ENCODE measurements at regions not wholly inside any gene's neighbourhood (a gene's known extent, or its start where the extent isn't known, plus 50 kb on each side); places are given as distances from the start of the nearest gene placed in this dataset.

DNA sequence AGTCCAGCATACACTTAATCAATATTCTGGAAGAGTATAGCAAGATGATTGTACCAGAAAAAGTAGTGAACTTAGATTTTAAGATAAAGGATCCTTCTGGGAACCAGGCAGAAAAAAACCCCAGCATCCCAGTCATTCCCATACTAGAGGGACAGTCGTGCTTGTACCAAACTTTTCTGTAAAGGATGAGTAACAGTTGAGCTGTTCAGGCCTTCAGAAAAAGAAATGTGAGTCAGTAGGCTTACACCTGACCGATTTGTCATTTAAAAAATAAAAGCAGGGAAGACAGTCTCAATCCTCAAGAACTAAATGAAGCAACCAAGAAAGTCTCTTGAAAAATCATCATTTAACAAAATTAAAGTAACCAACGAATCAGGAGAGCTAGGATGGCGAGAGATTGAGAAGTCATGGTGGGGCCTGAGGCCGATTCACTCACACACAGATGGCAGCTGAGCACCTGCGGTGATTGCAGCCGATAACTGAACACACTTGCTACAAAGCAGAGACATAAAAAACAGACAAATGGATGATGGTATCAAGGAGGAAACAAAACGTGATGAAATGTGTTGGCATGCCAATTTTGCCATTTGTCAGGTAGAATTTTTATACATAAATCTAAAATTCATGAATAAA is 170.0 kb upstream of the ALKAL2 start:
- Mint-ChIP-seq H3K36me3 (ENCODE audit: insufficient read depth) (peaks cover 3% of the 10 kb centered on the region), H3K9me3 (no peaks in the 10 kb centered on the region), H3K27me3 (peaks cover 0 to 24% of the 10 kb centered on the region in 2 donors), H3K4me3 (no peak overlapping the region), H3K27ac (peak overlapping the region in 1 of 2 donors; percentile 3), H3K4me1 (ENCODE audit: low read depth in 2 of 2) (peaks cover 38 to 50% of the 10 kb centered on the region in 2 donors)
- ATAC-seq (replicated peaks) = no peak
- no peak for DNase-seq

GRCh38 chr2:457262-457661 is 169.4 kb upstream of the ALKAL2 start:
- Mint-ChIP-seq H3K9me3 (no peaks in the 10 kb centered on the region), H3K4me3 (no peak overlapping the region)
- no peak for DNase-seq

GRCh38 chr2:455913-456312 is 168.0 kb upstream of the ALKAL2 start:
- H3K36me3 Mint-ChIP-seq (ENCODE audit: insufficient read depth) = no peaks in the 10 kb centered on the region
- H3K27me3 Mint-ChIP-seq = peaks cover 0 to 27% of the 10 kb centered on the region in 2 donors
- H3K4me1 Mint-ChIP-seq (ENCODE audit: low read depth in 2 of 2) = peaks cover 30 to 45% of the 10 kb centered on the region in 2 donors
- H3K27ac Mint-ChIP-seq = no peak overlapping the region
- ATAC-seq (replicated peaks) (no peak), DNase-seq (no peak)
- H3K9me3 Mint-ChIP-seq = no peaks in the 10 kb centered on the region
- H3K4me3 Mint-ChIP-seq = no peak overlapping the region

More at GRCh38 chr2:457262-457661, 169.4 kb upstream of the ALKAL2 start:
- Mint-ChIP-seq H3K27ac (peak overlapping the region in 1 of 2 donors; percentile 3), H3K27me3 (peaks cover 0 to 24% of the 10 kb centered on the region in 2 donors), H3K4me1 (ENCODE audit: low read depth in 2 of 2) (peaks cover 36 to 50% of the 10 kb centered on the region in 2 donors), H3K36me3 (ENCODE audit: insufficient read depth) (peaks cover 3% of the 10 kb centered on the region)
- no peak for ATAC-seq (replicated peaks)

DNA sequence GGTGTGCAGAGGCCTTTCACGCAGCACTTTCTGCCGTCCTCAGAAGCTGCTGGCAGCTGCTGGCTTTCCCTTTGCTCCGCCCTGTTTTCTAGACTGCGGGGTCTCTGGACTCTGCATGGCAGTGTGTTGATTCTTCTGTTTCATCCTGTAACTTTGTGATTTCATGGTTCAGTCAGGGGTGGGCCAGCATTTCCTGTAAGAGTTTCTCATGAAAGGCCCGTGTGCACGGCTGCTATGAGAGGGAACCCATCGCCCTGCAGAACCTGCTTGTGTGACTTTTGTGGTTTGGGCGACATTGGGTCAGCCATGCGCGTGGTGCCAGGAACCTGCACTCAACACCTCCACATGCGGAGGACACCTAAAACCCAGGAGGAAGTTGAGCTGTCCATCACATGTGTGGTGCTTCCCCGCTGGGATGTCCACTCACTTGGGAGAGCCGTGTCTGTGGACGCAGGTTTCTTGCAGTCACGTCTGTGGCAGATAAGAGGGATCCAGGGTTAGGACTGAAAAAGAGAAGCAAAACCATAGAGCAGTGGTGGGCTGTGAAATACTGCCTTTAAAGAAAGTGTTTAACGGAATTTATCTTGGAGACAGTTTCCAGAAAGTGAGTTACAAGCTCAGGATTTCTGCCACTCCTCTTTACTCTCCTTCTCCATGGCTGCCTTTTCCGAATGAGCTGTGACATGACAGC is 167.3 kb upstream of the ALKAL2 start:
- Mint-ChIP-seq H3K27me3 (peaks cover 0 to 23% of the 10 kb centered on the region in 2 donors), H3K36me3 (ENCODE audit: insufficient read depth) (no peaks in the 10 kb centered on the region), H3K4me3 (peak overlapping the region; percentile 39 to 60), H3K9me3 (no peaks in the 10 kb centered on the region), H3K4me1 (ENCODE audit: low read depth in 2 of 2) (peaks cover 22 to 37% of the 10 kb centered on the region in 2 donors), H3K27ac (peak overlapping the region in 1 of 2 donors; percentile 71)
- ATAC-seq (replicated peaks) = peak; percentile 88
- peak in 1 of 3 experiments; percentile 14 for DNase-seq

GRCh38 chr2:453132-453531 is 165.2 kb upstream of the ALKAL2 start:
- Mint-ChIP-seq H3K9me3 (no peaks in the 10 kb centered on the region), H3K4me3 (no peak overlapping the region), H3K36me3 (ENCODE audit: insufficient read depth) (no peaks in the 10 kb centered on the region), H3K27ac (no peak overlapping the region), H3K4me1 (ENCODE audit: low read depth in 2 of 2) (peaks cover 16 to 33% of the 10 kb centered on the region in 2 donors), H3K27me3 (peaks cover 0 to 11% of the 10 kb centered on the region in 2 donors)
- DNase-seq (no peak), ATAC-seq (replicated peaks) (no peak)

DNA sequence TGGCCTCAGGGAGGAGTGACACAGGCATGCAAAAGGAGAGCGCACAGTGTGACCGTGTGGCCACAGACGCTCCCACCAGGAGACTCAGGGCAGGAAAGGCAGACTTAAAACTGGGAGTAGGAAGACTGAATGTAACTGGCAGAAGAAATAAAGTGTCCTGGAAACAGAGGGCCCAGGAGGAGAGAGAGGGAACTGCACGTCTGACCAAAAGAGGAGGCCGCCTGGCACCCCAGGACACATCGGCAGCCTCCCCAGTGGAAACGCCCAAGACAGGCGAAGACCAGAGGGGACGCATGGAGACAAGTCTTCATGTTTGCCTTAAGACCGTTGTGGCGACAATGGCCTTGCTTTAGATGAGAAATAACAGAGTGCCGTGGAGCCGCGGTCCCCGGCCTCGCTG is 163.6 kb upstream of the ALKAL2 start:
- DNase-seq (no peak), ATAC-seq (replicated peaks) (no peak)
- Mint-ChIP-seq H3K27me3 (peaks cover 0 to 11% of the 10 kb centered on the region in 2 donors), H3K9me3 (no peaks in the 10 kb centered on the region), H3K27ac (no peak overlapping the region), H3K4me3 (no peak overlapping the region), H3K36me3 (ENCODE audit: insufficient read depth) (no peaks in the 10 kb centered on the region), H3K4me1 (ENCODE audit: low read depth in 2 of 2) (peaks cover 7 to 22% of the 10 kb centered on the region in 2 donors)

GRCh38 chr2:449246-450067 is 161.6 kb upstream of the ALKAL2 start:
- peak overlapping the region in 1 of 2 donors; percentile 10 for H3K27ac Mint-ChIP-seq
- H3K4me3 Mint-ChIP-seq = no peak overlapping the region
- no peaks in the 10 kb centered on the region for H3K9me3 Mint-ChIP-seq
- DNase-seq (no peak), ATAC-seq (replicated peaks) (no peak)
- peaks cover 6 to 7% of the 10 kb centered on the region in 2 donors for H3K4me1 Mint-ChIP-seq (ENCODE audit: low read depth in 2 of 2)
- no peaks in the 10 kb centered on the region for H3K36me3 Mint-ChIP-seq (ENCODE audit: insufficient read depth)
- H3K27me3 Mint-ChIP-seq = peaks cover 0 to 11% of the 10 kb centered on the region in 2 donors

GRCh38 chr2:447902-448665 is 160.2 kb upstream of the ALKAL2 start:
- Mint-ChIP-seq H3K4me1 (ENCODE audit: low read depth in 2 of 2) (peaks cover 0 to 5% of the 10 kb centered on the region in 2 donors), H3K4me3 (no peak overlapping the region), H3K36me3 (ENCODE audit: insufficient read depth) (no peaks in the 10 kb centered on the region), H3K27me3 (peaks cover 0 to 11% of the 10 kb centered on the region in 2 donors), H3K27ac (no peak overlapping the region), H3K9me3 (no peaks in the 10 kb centered on the region)
- DNase-seq = no peak
- no peak for ATAC-seq (replicated peaks)

DNA sequence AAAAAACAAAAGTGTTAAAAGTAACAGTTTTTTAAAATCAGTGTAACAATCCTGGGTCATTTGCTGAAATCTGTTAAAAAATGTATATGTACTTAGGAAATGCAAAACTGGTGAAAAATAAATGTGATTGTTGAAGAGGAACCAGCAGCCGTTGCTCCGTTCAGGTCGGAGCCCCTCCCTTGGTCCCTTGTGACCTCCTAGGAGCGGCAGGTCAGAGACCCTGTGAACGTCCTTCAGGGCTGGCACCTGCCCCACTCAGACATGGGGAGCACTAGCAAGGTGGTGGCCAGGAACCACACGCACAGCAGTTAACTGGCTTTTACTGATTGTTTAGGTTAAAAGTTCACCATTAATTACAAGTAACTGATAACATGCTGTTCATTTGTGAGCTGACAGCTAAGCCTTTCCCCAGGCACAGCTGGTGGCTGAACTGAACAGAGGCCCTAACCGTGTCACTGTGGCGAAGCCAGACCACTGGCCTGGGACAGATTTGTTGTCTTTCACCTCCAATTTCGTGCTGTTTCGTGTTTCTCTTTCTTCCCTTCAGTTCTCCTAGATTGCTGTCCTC is 159.2 kb upstream of the ALKAL2 start:
- peaks cover 0 to 5% of the 10 kb centered on the region in 2 donors for H3K4me1 Mint-ChIP-seq (ENCODE audit: low read depth in 2 of 2)

GRCh38 chr2:446303-446874 is 158.5 kb upstream of the ALKAL2 start:
- no peaks in the 10 kb centered on the region for H3K36me3 Mint-ChIP-seq (ENCODE audit: insufficient read depth)
- no peak overlapping the region for H3K4me3 Mint-ChIP-seq
- H3K4me1 Mint-ChIP-seq (ENCODE audit: low read depth in 2 of 2) = peaks cover 0 to 5% of the 10 kb centered on the region in 2 donors
- H3K27ac Mint-ChIP-seq = no peak overlapping the region
- H3K27me3 Mint-ChIP-seq = peaks cover 0 to 5% of the 10 kb centered on the region in 2 donors
- no peaks in the 10 kb centered on the region for H3K9me3 Mint-ChIP-seq
- DNase-seq (no peak), ATAC-seq (replicated peaks) (no peak)

More for the DNA sequence above, 159.2 kb upstream of the ALKAL2 start:
- DNase-seq (no peak), ATAC-seq (replicated peaks) (no peak)
- Mint-ChIP-seq H3K27ac (no peak overlapping the region), H3K36me3 (ENCODE audit: insufficient read depth) (no peaks in the 10 kb centered on the region), H3K9me3 (no peaks in the 10 kb centered on the region), H3K27me3 (peaks cover 0 to 11% of the 10 kb centered on the region in 2 donors), H3K4me3 (no peak overlapping the region)

- ATAC-seq (replicated peaks) (no peak), DNase-seq (no peak)
- no peaks in the 10 kb centered on the region for H3K36me3 Mint-ChIP-seq (ENCODE audit: insufficient read depth)
- H3K4me3 Mint-ChIP-seq = no peak overlapping the region
- no peaks in the 10 kb centered on the region for H3K27me3 Mint-ChIP-seq
- H3K9me3 Mint-ChIP-seq = no peaks in the 10 kb centered on the region
- peaks cover 0 to 5% of the 10 kb centered on the region in 2 donors for H3K4me1 Mint-ChIP-seq (ENCODE audit: low read depth in 2 of 2)
- peak overlapping the region in 1 of 2 donors; percentile 20 for H3K27ac Mint-ChIP-seq
Measured at GRCh38 chr2:445896-446295, 158.0 kb upstream of the ALKAL2 start.

All from effector memory CD8-positive, alpha-beta T cell (primary cell).